ENCODE measurements at regions not wholly inside any gene's neighbourhood (a gene's known extent, or its start where the extent isn't known, plus 50 kb on each side); places are given as distances from the start of the nearest gene placed in this dataset.

- Mint-ChIP-seq H3K36me3 (no peaks in the 10 kb centered on the region), H3K4me3 (no peak overlapping the region), H3K27me3 (peaks cover 44% of the 10 kb centered on the region), H3K27ac (no peak overlapping the region), H3K9me3 (ENCODE audit: low read depth) (no peaks in the 10 kb centered on the region), H3K4me1 (no peaks in the 10 kb centered on the region)
- no peak for ATAC-seq
- CTCF ChIA-PET = interaction anchor here (1.1 to 1.4 kb wide), 2 partner anchors 363 to 777 kb away, joined by 3 to 4 read pairs; partner anchors contain the start of gene TLE3
- no peak for DNase-seq
These were observed 282.1 kb downstream of the RPLP1 start for GRCh38 chr15:69734699-69735098.

GRCh38 chr15:69735121-69735520, 282.5 kb downstream of the RPLP1 start:
- H3K4me3 Mint-ChIP-seq = no peak overlapping the region
- peaks cover 48% of the 10 kb centered on the region for H3K27me3 Mint-ChIP-seq
- CTCF ChIA-PET = interaction anchor here (1.4 kb wide), 1 partner anchor 363 kb away, joined by 4 read pairs; the partner anchor contains the start of gene TLE3
- no peaks in the 10 kb centered on the region for H3K9me3 Mint-ChIP-seq (ENCODE audit: low read depth)
- H3K27ac Mint-ChIP-seq = no peak overlapping the region
- no peak for DNase-seq
- ATAC-seq = no peak
- no peaks in the 10 kb centered on the region for H3K36me3 Mint-ChIP-seq
- no peaks in the 10 kb centered on the region for H3K4me1 Mint-ChIP-seq

GRCh38 chr15:69736161-69736560, 283.5 kb downstream of the RPLP1 start:
- CTCF ChIA-PET = no interaction called here
- Mint-ChIP-seq H3K27ac (no peak overlapping the region), H3K4me1 (no peaks in the 10 kb centered on the region), H3K4me3 (no peak overlapping the region), H3K9me3 (ENCODE audit: low read depth) (peaks cover 4% of the 10 kb centered on the region), H3K27me3 (peaks cover 49% of the 10 kb centered on the region), H3K36me3 (peaks cover 2% of the 10 kb centered on the region)
- ATAC-seq (no peak), DNase-seq (no peak)

- peaks cover 2% of the 10 kb centered on the region for H3K4me1 Mint-ChIP-seq
- H3K27ac Mint-ChIP-seq = no peak overlapping the region
- CTCF ChIA-PET = no interaction called here
- DNase-seq = no peak
- no peak for ATAC-seq
- peaks cover 4% of the 10 kb centered on the region for H3K9me3 Mint-ChIP-seq (ENCODE audit: low read depth)
- H3K4me3 Mint-ChIP-seq = no peak overlapping the region
- H3K27me3 Mint-ChIP-seq = peaks cover 45% of the 10 kb centered on the region
- peaks cover 3% of the 10 kb centered on the region for H3K36me3 Mint-ChIP-seq
These were observed 285.3 kb downstream of the RPLP1 start for GRCh38 chr15:69737916-69738315.

GRCh38 chr15:69740684-69741083, 288.1 kb downstream of the RPLP1 start:
- Mint-ChIP-seq H3K36me3 (peaks cover 5% of the 10 kb centered on the region), H3K27me3 (peaks cover 31% of the 10 kb centered on the region), H3K4me1 (peaks cover 24% of the 10 kb centered on the region), H3K9me3 (ENCODE audit: low read depth) (peaks cover 4% of the 10 kb centered on the region), H3K4me3 (no peak overlapping the region), H3K27ac (no peak overlapping the region)
- ATAC-seq (no peak), DNase-seq (no peak)
- CTCF ChIA-PET = no interaction called here

GRCh38 chr15:69742361-69742760, 289.7 kb downstream of the RPLP1 start:
- peaks cover 24% of the 10 kb centered on the region for H3K4me1 Mint-ChIP-seq
- CTCF ChIA-PET = interaction anchor here (1.3 to 2.0 kb wide), 3 partner anchors 14 to 348 kb away, joined by 3 to 12 read pairs (median 4); no protein-coding TSS in a partner anchor

GRCh38 chr15:69743091-69743490, 290.5 kb downstream of the RPLP1 start:
- peaks cover 34% of the 10 kb centered on the region for H3K27me3 Mint-ChIP-seq
- DNase-seq (no peak), ATAC-seq (peak; percentile 53)
- H3K4me3 Mint-ChIP-seq = no peak overlapping the region
- CTCF ChIA-PET = interaction anchor here (0.8 to 2.7 kb wide), 7 partner anchors 10 to 348 kb away, joined by 3 to 14 read pairs (median 4); no protein-coding TSS in a partner anchor
- peaks cover 5% of the 10 kb centered on the region for H3K36me3 Mint-ChIP-seq
- H3K4me1 Mint-ChIP-seq = peaks cover 24% of the 10 kb centered on the region
- H3K9me3 Mint-ChIP-seq (ENCODE audit: low read depth) = peaks cover 4% of the 10 kb centered on the region
- H3K27ac Mint-ChIP-seq = no peak overlapping the region

More at GRCh38 chr15:69742361-69742760, 289.7 kb downstream of the RPLP1 start:
- no peak for DNase-seq
- Mint-ChIP-seq H3K36me3 (peaks cover 5% of the 10 kb centered on the region), H3K27me3 (peaks cover 34% of the 10 kb centered on the region), H3K27ac (no peak overlapping the region), H3K4me3 (no peak overlapping the region), H3K9me3 (ENCODE audit: low read depth) (peaks cover 4% of the 10 kb centered on the region)
- ATAC-seq = no peak

- H3K9me3 Mint-ChIP-seq (ENCODE audit: low read depth) = peaks cover 4% of the 10 kb centered on the region
- ATAC-seq = no peak
- H3K27ac Mint-ChIP-seq = no peak overlapping the region
- H3K27me3 Mint-ChIP-seq = peaks cover 28% of the 10 kb centered on the region
- CTCF ChIA-PET = interaction anchor here (0.6 to 2.7 kb wide), 7 partner anchors 10 to 743 kb away, joined by 3 to 14 read pairs (median 3); no protein-coding TSS in a partner anchor
- no peak for DNase-seq
- H3K4me3 Mint-ChIP-seq = no peak overlapping the region
- H3K4me1 Mint-ChIP-seq = peaks cover 32% of the 10 kb centered on the region
- peaks cover 7% of the 10 kb centered on the region for H3K36me3 Mint-ChIP-seq
These were observed 292.0 kb downstream of the RPLP1 start for GRCh38 chr15:69744391-69745162.

GRCh38 chr15:69747193-69747592, 294.6 kb downstream of the RPLP1 start:
- no peak for ATAC-seq
- peaks cover 26% of the 10 kb centered on the region for H3K27me3 Mint-ChIP-seq
- H3K4me1 Mint-ChIP-seq = peaks cover 42% of the 10 kb centered on the region
- H3K36me3 Mint-ChIP-seq = peaks cover 23% of the 10 kb centered on the region
- CTCF ChIA-PET = interaction anchor here (2.3 kb wide), 1 partner anchor 33 kb away, joined by 9 read pairs; no protein-coding TSS in a partner anchor
- H3K27ac Mint-ChIP-seq = no peak overlapping the region
- no peak for DNase-seq
- H3K9me3 Mint-ChIP-seq (ENCODE audit: low read depth) = peaks cover 9% of the 10 kb centered on the region
- no peak overlapping the region for H3K4me3 Mint-ChIP-seq

GRCh38 chr15:69748131-69748530, 295.5 kb downstream of the RPLP1 start:
- ATAC-seq = no peak
- peaks cover 38% of the 10 kb centered on the region for H3K4me1 Mint-ChIP-seq
- peaks cover 31% of the 10 kb centered on the region for H3K36me3 Mint-ChIP-seq
- no peak overlapping the region for H3K27ac Mint-ChIP-seq
- DNase-seq = no peak
- H3K27me3 Mint-ChIP-seq = peaks cover 31% of the 10 kb centered on the region
- H3K4me3 Mint-ChIP-seq = no peak overlapping the region
- CTCF ChIA-PET = interaction anchor here (1.0 to 2.3 kb wide), 2 partner anchors 11 to 34 kb away, joined by 3 to 9 read pairs; no protein-coding TSS in a partner anchor
- H3K9me3 Mint-ChIP-seq (ENCODE audit: low read depth) = peaks cover 15% of the 10 kb centered on the region

GRCh38 chr15:69748576-69749185, 296.1 kb downstream of the RPLP1 start:
- ATAC-seq (no peak), DNase-seq (no peak)
- H3K4me1 Mint-ChIP-seq = peaks cover 33% of the 10 kb centered on the region
- H3K27ac Mint-ChIP-seq = no peak overlapping the region
- no peak overlapping the region for H3K4me3 Mint-ChIP-seq
- CTCF ChIA-PET = interaction anchor here (1.0 to 2.3 kb wide), 4 partner anchors 10 to 349 kb away, joined by 3 to 9 read pairs (median 4); partner anchors contain the start of gene TLE3
- peaks cover 31% of the 10 kb centered on the region for H3K27me3 Mint-ChIP-seq
- peaks cover 36% of the 10 kb centered on the region for H3K36me3 Mint-ChIP-seq
- H3K9me3 Mint-ChIP-seq (ENCODE audit: low read depth) = peaks cover 21% of the 10 kb centered on the region

GRCh38 chr15:69749274-69749673, 296.7 kb downstream of the RPLP1 start:
- H3K27ac Mint-ChIP-seq = no peak overlapping the region
- DNase-seq (no peak), ATAC-seq (no peak)
- H3K27me3 Mint-ChIP-seq = peaks cover 33% of the 10 kb centered on the region
- H3K4me3 Mint-ChIP-seq = no peak overlapping the region
- CTCF ChIA-PET = interaction anchor here (1.4 to 2.3 kb wide), 3 partner anchors 10 to 349 kb away, joined by 4 to 9 read pairs (median 4); partner anchors contain the start of gene TLE3
- H3K9me3 Mint-ChIP-seq (ENCODE audit: low read depth) = peaks cover 24% of the 10 kb centered on the region
- H3K36me3 Mint-ChIP-seq = peaks cover 42% of the 10 kb centered on the region
- peaks cover 28% of the 10 kb centered on the region for H3K4me1 Mint-ChIP-seq

- Mint-ChIP-seq H3K27ac (no peak overlapping the region), H3K4me3 (no peak overlapping the region)
- no peak for ATAC-seq
These were observed 297.2 kb downstream of the RPLP1 start for GRCh38 chr15:69749797-69750196.

More at GRCh38 chr15:69749797-69750196, 297.2 kb downstream of the RPLP1 start:
- peaks cover 29% of the 10 kb centered on the region for H3K9me3 Mint-ChIP-seq (ENCODE audit: low read depth)
- peaks cover 28% of the 10 kb centered on the region for H3K4me1 Mint-ChIP-seq
- DNase-seq = no peak
- peaks cover 38% of the 10 kb centered on the region for H3K27me3 Mint-ChIP-seq
- CTCF ChIA-PET = interaction anchor here (1.1 to 2.3 kb wide), 4 partner anchors 9 to 348 kb away, joined by 4 to 9 read pairs (median 6); partner anchors contain the start of gene TLE3
- H3K36me3 Mint-ChIP-seq = peaks cover 47% of the 10 kb centered on the region

All from activated CD8-positive, alpha-beta memory T cell treated with anti-CD3 and anti-CD28 coated beads, Interleukin-2, amount 10 ng/mL, durations not matched to agents 7 days and 5 days (primary cell).